ENCODE measurements at regions not wholly inside any gene's neighbourhood (a gene's known extent, or its start where the extent isn't known, plus 50 kb on each side); places are given as distances from the start of the nearest gene placed in this dataset.

- no peak for TF ChIP-seq CTCF (conservative IDR thresholded peaks at IDR 0.05)
- Mint-ChIP-seq H3K27ac (ENCODE audit: unreplicated experiment) (peak overlapping the region; percentile 91), H3K4me1 (peaks cover 15% of the 10 kb centered on the region), H3K4me3 (no peak overlapping the region), H3K9me3 (no peaks in the 10 kb centered on the region), H3K27me3 (ENCODE audit: low read depth) (no peaks in the 10 kb centered on the region), H3K36me3 (ENCODE audit: low read depth) (no peaks in the 10 kb centered on the region)
- no peak for DNase-seq (ENCODE audit: low read depth, low spot score)
These were observed 488.1 kb downstream of the COG6 start for GRCh38 chr13:40143559-40143958.

GRCh38 chr13:40145139-40145538 is 489.7 kb downstream of the COG6 start:
- no peak overlapping the region for H3K4me3 Mint-ChIP-seq
- peaks cover 19% of the 10 kb centered on the region for H3K4me1 Mint-ChIP-seq
- TF ChIP-seq CTCF (conservative IDR thresholded peaks at IDR 0.05), result no peak
- no peak overlapping the region for H3K27ac Mint-ChIP-seq (ENCODE audit: unreplicated experiment)
- H3K36me3 Mint-ChIP-seq (ENCODE audit: low read depth), result no peaks in the 10 kb centered on the region
- no peak for DNase-seq (ENCODE audit: low read depth, low spot score)
- no peaks in the 10 kb centered on the region for H3K9me3 Mint-ChIP-seq
- H3K27me3 Mint-ChIP-seq (ENCODE audit: low read depth), result no peaks in the 10 kb centered on the region

DNA sequence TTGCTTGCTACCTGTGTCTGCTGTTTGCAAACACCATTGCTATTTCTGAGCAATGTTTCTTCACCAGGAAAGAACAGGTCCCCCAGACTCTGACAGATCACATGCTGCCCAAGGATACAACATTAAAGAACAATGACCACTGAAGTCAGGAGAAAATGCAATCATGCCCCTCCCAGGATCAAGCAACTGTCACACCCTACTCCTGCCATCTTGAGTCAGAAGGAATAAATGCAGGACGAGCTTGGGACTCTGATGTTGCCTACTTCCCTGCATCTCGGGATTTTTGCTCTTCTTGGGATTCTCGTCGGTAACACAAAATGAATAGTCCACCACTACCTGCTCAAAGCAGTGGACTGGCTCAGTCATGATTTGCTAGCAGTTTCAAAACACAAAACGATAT is 490.6 kb downstream of the COG6 start:
- Mint-ChIP-seq H3K4me1 (peaks cover 19% of the 10 kb centered on the region), H3K9me3 (no peaks in the 10 kb centered on the region), H3K36me3 (ENCODE audit: low read depth) (no peaks in the 10 kb centered on the region), H3K27me3 (ENCODE audit: low read depth) (no peaks in the 10 kb centered on the region), H3K4me3 (no peak overlapping the region), H3K27ac (ENCODE audit: unreplicated experiment) (no peak overlapping the region)
- TF ChIP-seq CTCF (conservative IDR thresholded peaks at IDR 0.05), result no peak
- no peak for DNase-seq (ENCODE audit: low read depth, low spot score)

- Mint-ChIP-seq H3K4me3 (no peak overlapping the region), H3K36me3 (ENCODE audit: low read depth) (no peaks in the 10 kb centered on the region), H3K27ac (ENCODE audit: unreplicated experiment) (peak overlapping the region; percentile 70), H3K27me3 (ENCODE audit: low read depth) (no peaks in the 10 kb centered on the region), H3K9me3 (no peaks in the 10 kb centered on the region), H3K4me1 (peaks cover 19% of the 10 kb centered on the region)
- TF ChIP-seq CTCF (conservative IDR thresholded peaks at IDR 0.05), result no peak
- DNase-seq (ENCODE audit: low read depth, low spot score), result no peak
These were observed 491.2 kb downstream of the COG6 start for GRCh38 chr13:40146611-40147117.

DNA sequence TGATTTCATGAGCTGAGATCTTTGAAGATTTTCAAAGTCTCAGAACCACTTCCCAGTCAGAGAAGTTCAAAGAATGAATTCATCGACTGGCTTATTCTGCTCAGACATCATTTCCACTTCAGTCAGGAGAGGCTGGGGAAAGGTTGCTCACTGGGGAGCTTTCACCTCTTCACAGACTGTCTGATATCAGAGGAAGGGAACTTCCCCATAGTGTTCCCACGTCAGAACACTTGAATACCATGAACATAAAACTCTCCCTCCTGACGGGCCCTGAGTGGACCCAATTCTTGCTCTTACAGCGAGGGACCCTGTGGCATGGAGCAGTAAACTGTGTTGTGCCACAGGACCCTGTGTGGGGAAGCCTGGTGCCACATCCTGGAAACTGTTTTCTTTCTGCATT is 492.6 kb downstream of the COG6 start:
- no peak for TF ChIP-seq CTCF (conservative IDR thresholded peaks at IDR 0.05)
- H3K4me3 Mint-ChIP-seq, result no peak overlapping the region
- H3K36me3 Mint-ChIP-seq (ENCODE audit: low read depth), result no peaks in the 10 kb centered on the region
- peaks cover 19% of the 10 kb centered on the region for H3K4me1 Mint-ChIP-seq
- no peak overlapping the region for H3K27ac Mint-ChIP-seq (ENCODE audit: unreplicated experiment)
- no peaks in the 10 kb centered on the region for H3K9me3 Mint-ChIP-seq
- DNase-seq (ENCODE audit: low read depth, low spot score), result no peak
- H3K27me3 Mint-ChIP-seq (ENCODE audit: low read depth), result no peaks in the 10 kb centered on the region

- Mint-ChIP-seq H3K27me3 (ENCODE audit: low read depth) (no peaks in the 10 kb centered on the region), H3K4me1 (peaks cover 19% of the 10 kb centered on the region), H3K4me3 (no peak overlapping the region), H3K27ac (ENCODE audit: unreplicated experiment) (no peak overlapping the region), H3K9me3 (no peaks in the 10 kb centered on the region), H3K36me3 (ENCODE audit: low read depth) (no peaks in the 10 kb centered on the region)
- no peak for TF ChIP-seq CTCF (conservative IDR thresholded peaks at IDR 0.05)
- no peak for DNase-seq (ENCODE audit: low read depth, low spot score)
These were observed 493.3 kb downstream of the COG6 start for GRCh38 chr13:40148742-40149141.

All from neural crest cell (in vitro differentiated cells).